ENCODE measurements at regions not wholly inside any gene's neighbourhood (a gene's known extent, or its start where the extent isn't known, plus 50 kb on each side); places are given as distances from the start of the nearest gene placed in this dataset.
A peak's percentile ranks its signal among the peaks of the same experiment; 100 is the strongest.
"Not testable (repeated sequence)": the region's sequence is repeated elsewhere in the genome, so short reads cannot be mapped to it uniquely, and the experiment has no call there.

DNA sequence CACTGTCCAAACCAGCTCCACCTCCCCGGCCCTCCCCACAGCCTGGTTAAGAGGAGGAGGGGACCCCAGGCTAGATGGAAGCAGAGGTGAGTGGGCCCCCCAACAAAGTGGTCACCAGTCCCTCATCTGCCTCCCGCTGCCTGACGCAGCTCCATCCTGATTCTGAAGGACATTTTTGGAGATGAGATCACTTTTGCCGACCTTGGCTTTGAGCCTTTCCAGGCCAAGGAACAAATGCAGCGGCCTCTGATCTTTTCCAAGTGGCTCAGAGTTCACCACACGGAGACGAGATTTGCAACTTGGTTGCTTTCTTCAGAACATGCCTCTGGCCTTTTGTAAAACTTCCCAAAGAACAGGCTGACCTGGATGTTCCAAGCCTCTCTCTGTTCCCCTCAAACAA is 223.1 kb downstream of the NPHP4 start:
- Histone ChIP-seq H3K9me3 (ENCODE audit: low read length) (no peaks in the 10 kb centered on the region), H3K79me2 (ENCODE audit: low read length) (no peaks in the 10 kb centered on the region), H3K4me3 (ENCODE audit: low read length) (no peak overlapping the region), H3K9me2 (replicated peaks; ENCODE audit: low read length) (no peaks in the 10 kb centered on the region), H3K4me2 (ENCODE audit: low read length) (no peak overlapping the region), H3K27me3 (ENCODE audit: low read length) (peaks cover 94% of the 10 kb centered on the region), H3K27ac (ENCODE audit: low read length) (no peak overlapping the region), H3K4me1 (ENCODE audit: insufficient read depth, low read length) (no peaks in the 10 kb centered on the region), H3F3A (ENCODE audit: low read length, unreplicated experiment) (no peaks in the 10 kb centered on the region), H2AFZ (ENCODE audit: low read length) (no peak overlapping the region), H4K20me1 (ENCODE audit: low read length) (no peaks in the 10 kb centered on the region), H3K9ac (ENCODE audit: low read length) (no peak overlapping the region), H3K36me3 (ENCODE audit: low read depth, low read length) (no peaks in the 10 kb centered on the region)
- CTCF ChIA-PET: no interaction called here
- intact Hi-C loops (cut with micrococcal nuclease): no loop called here
- TF ChIP-seq EZH2phosphoT487 (IDR thresholded peaks at IDR 0.05; ENCODE audit: borderline replicate concordance, low read length) (no peak), EZH2 (IDR thresholded peaks at IDR 0.05; ENCODE audit: low read length, unreplicated experiment) (no peak)
- TF ChIP-seq, protein P1, sequence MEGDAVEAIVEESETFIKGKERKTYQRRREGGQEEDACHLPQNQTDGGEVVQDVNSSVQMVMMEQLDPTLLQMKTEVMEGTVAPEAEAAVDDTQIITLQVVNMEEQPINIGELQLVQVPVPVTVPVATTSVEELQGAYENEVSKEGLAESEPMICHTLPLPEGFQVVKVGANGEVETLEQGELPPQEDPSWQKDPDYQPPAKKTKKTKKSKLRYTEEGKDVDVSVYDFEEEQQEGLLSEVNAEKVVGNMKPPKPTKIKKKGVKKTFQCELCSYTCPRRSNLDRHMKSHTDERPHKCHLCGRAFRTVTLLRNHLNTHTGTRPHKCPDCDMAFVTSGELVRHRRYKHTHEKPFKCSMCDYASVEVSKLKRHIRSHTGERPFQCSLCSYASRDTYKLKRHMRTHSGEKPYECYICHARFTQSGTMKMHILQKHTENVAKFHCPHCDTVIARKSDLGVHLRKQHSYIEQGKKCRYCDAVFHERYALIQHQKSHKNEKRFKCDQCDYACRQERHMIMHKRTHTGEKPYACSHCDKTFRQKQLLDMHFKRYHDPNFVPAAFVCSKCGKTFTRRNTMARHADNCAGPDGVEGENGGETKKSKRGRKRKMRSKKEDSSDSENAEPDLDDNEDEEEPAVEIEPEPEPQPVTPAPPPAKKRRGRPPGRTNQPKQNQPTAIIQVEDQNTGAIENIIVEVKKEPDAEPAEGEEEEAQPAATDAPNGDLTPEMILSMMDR (conservative IDR thresholded peaks at IDR 0.05; ENCODE audit: low read depth, low read length): no peak
- POLR2A ChIA-PET (ENCODE audit: unreplicated experiment): no interaction called here
- DNase-seq (no peak), ATAC-seq (no peak)
- BruUV-seq (replicated peaks): no TSS peak

DNA sequence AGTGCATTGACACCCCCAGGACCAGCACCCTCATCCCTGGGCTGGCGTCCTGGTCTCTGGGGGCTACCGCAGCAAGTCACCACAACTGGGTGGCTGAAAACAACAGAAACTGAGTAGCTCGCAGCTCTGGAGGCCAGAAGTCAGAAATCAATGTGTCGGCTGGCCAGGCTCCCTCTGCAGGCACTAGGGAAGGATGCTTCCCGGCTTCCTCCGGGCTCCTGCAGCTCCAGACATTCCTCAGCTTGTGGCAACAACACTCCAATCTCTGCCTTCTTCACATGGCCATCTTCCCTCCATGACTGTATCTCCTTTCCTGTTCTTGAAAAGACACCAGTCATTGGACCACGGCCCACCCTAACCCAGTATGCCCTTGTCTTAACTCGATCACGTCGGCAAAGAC is 224.2 kb downstream of the NPHP4 start:
- POLR2A ChIA-PET (ENCODE audit: unreplicated experiment): no interaction called here
- ATAC-seq (peak; percentile 66), DNase-seq (no peak)
- Histone ChIP-seq H3K4me3 (ENCODE audit: low read length) (no peak overlapping the region), H4K20me1 (ENCODE audit: low read length) (no peaks in the 10 kb centered on the region), H3K27ac (ENCODE audit: low read length) (no peak overlapping the region), H3K9me3 (ENCODE audit: low read length) (no peaks in the 10 kb centered on the region; the same call in 1 of the 2 replicates), H3K36me3 (ENCODE audit: low read depth, low read length) (no peaks in the 10 kb centered on the region), H3F3A (ENCODE audit: low read length, unreplicated experiment) (no peaks in the 10 kb centered on the region), H3K27me3 (ENCODE audit: low read length) (peaks cover 97% of the 10 kb centered on the region), H3K79me2 (ENCODE audit: low read length) (no peaks in the 10 kb centered on the region), H2AFZ (ENCODE audit: low read length) (no peak overlapping the region), H3K4me2 (ENCODE audit: low read length) (no peak overlapping the region), H3K4me1 (ENCODE audit: insufficient read depth, low read length) (no peaks in the 10 kb centered on the region), H3K9me2 (replicated peaks; ENCODE audit: low read length) (no peaks in the 10 kb centered on the region), H3K9ac (ENCODE audit: low read length) (no peak overlapping the region)
- no peak for TF ChIP-seq EZH2phosphoT487 (IDR thresholded peaks at IDR 0.05; ENCODE audit: borderline replicate concordance, low read length)
- no peak for TF ChIP-seq EZH2 (IDR thresholded peaks at IDR 0.05; ENCODE audit: low read length, unreplicated experiment)
- TF ChIP-seq, protein P1 (conservative IDR thresholded peaks at IDR 0.05; ENCODE audit: low read depth, low read length): 0 out of 2 replicates have a peak, but pooled peaks have one; percentile 14
- intact Hi-C loops (cut with micrococcal nuclease): no loop called here
- CTCF ChIA-PET: no interaction called here
- no TSS peak for BruUV-seq (replicated peaks)

DNA sequence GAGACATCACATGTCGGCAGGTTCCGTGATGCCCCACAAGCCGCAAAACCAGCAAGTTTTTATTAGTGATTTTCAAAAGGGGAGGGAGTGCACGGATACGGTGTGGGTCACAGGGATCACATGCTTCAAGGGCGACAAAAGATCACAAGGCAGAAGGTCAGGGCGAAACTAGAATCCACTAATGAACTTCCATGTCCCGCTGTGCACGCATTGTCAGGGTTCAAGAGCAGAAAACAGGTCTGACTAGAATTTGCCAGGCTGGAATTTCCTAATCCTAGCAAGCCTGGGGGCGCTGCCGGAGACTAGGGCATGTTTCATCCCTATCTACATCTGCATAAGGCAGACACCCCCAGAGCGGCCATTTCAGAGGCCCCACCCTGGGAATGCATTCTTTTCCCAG is 225.2 kb downstream of the NPHP4 start:
- peak; percentile 52; the same call in 1 of the 2 replicates for TF ChIP-seq EZH2phosphoT487 (IDR thresholded peaks at IDR 0.05; ENCODE audit: borderline replicate concordance, low read length)
- H3K4me3 ChIP-seq (ENCODE audit: low read length); ATAC-seq; POLR2A ChIA-PET (ENCODE audit: unreplicated experiment); H3K9me3 ChIP-seq (ENCODE audit: low read length); DNase-seq; H2AFZ ChIP-seq (ENCODE audit: low read length); H3K9ac ChIP-seq (ENCODE audit: low read length); H3K79me2 ChIP-seq (ENCODE audit: low read length); CTCF ChIA-PET; H3K36me3 ChIP-seq (ENCODE audit: low read depth, low read length); H4K20me1 ChIP-seq (ENCODE audit: low read length); H3K27ac ChIP-seq (ENCODE audit: low read length); H3F3A ChIP-seq (ENCODE audit: low read length, unreplicated experiment); H3K9me2 ChIP-seq (replicated peaks; ENCODE audit: low read length); H3K4me2 ChIP-seq (ENCODE audit: low read length); H3K4me1 ChIP-seq (ENCODE audit: insufficient read depth, low read length); BruUV-seq (replicated peaks); intact Hi-C loops (cut with micrococcal nuclease): not testable (repeated sequence)
- H3K27me3 ChIP-seq (ENCODE audit: low read length): peaks cover 97% of the 10 kb centered on the region
